Activated CD4-positive, alpha-beta T cell treated with anti-CD3 and anti-CD28 coated beads, Interleukin-2, amount 10 ng/mL, durations not matched to agents 24 days and 14 days (primary cell): ENCODE measurements at regions not wholly inside any gene's neighbourhood (a gene's known extent, or its start where the extent isn't known, plus 50 kb on each side); places are given as distances from the start of the nearest gene placed in this dataset.

Source experiments
- DNase-seq: peaks from one replicate; pipeline ENCODE4 v3.0.0; 2022
- H3K27ac Mint-ChIP-seq: one replicate; pipeline ENCODE4 v1.8.0; 2022; ENCODE audit warnings: mild to moderate bottlenecking, mixed read lengths
- H3K27me3 Mint-ChIP-seq: one replicate; pipeline ENCODE4 v1.8.0; 2022; ENCODE audit warnings: mixed read lengths
- H3K36me3 Mint-ChIP-seq: one replicate; pipeline ENCODE4 v1.8.0; 2022; ENCODE audit warnings: low read depth, mild to moderate bottlenecking, mixed read lengths
- H3K4me1 Mint-ChIP-seq: one replicate; pipeline ENCODE4 v1.8.0; 2021; ENCODE audit warnings: mixed read lengths
- H3K4me3 Mint-ChIP-seq: one replicate; pipeline ENCODE4 v1.8.0; 2022; ENCODE audit warnings: mild to moderate bottlenecking, moderate library complexity, mixed read lengths
- H3K9me3 Mint-ChIP-seq: one replicate; pipeline ENCODE4 v1.8.0; 2021; ENCODE audit warnings: mixed read lengths
- intact Hi-C: fragments of 100-400 bp; cut with micrococcal nuclease; formaldehyde crosslinking; loops from one replicate; pipeline ENCODE4 v1.15.1; 2023

GRCh38 chr18:30929718-30930117 is 112.8 kb downstream of the DSC3 start:
- intact Hi-C loops: loop anchor here (10.0 kb wide), 1 partner anchor 55 kb away; no protein-coding TSS in a partner anchor
- H3K9me3 Mint-ChIP-seq: peaks cover under 1% of the 10 kb centered on the region
- H3K27ac Mint-ChIP-seq: no peak overlapping the region
- H3K27me3 Mint-ChIP-seq: no peaks in the 10 kb centered on the region
- H3K4me1 Mint-ChIP-seq: no peaks in the 10 kb centered on the region
- no peaks in the 10 kb centered on the region for H3K36me3 Mint-ChIP-seq
- H3K4me3 Mint-ChIP-seq: no peak overlapping the region
- no peak for DNase-seq

- Mint-ChIP-seq H3K27ac (no peak overlapping the region), H3K4me1 (no peaks in the 10 kb centered on the region), H3K36me3 (no peaks in the 10 kb centered on the region), H3K27me3 (no peaks in the 10 kb centered on the region), H3K9me3 (peaks cover 6% of the 10 kb centered on the region), H3K4me3 (no peak overlapping the region)
- DNase-seq: no peak
- intact Hi-C loops: loop anchor here (10.0 kb wide), 1 partner anchor 56 kb away; no protein-coding TSS in a partner anchor
These were observed 113.5 kb downstream of the DSC3 start for GRCh38 chr18:30929065-30929464.

- no peak for DNase-seq
- H3K27ac Mint-ChIP-seq: no peak overlapping the region
- H3K27me3 Mint-ChIP-seq: no peaks in the 10 kb centered on the region
- intact Hi-C loops: loop anchor here (10.0 kb wide), 1 partner anchor 57 kb away; no protein-coding TSS in a partner anchor
- H3K4me1 Mint-ChIP-seq: no peaks in the 10 kb centered on the region
- H3K36me3 Mint-ChIP-seq: no peaks in the 10 kb centered on the region
- H3K4me3 Mint-ChIP-seq: no peak overlapping the region
- peaks cover 6% of the 10 kb centered on the region for H3K9me3 Mint-ChIP-seq
These were observed 114.9 kb downstream of the DSC3 start for GRCh38 chr18:30927517-30928075.

- no peak for DNase-seq
- intact Hi-C loops: loop anchor here (10.0 kb wide), 1 partner anchor 58 kb away; no protein-coding TSS in a partner anchor
- no peak overlapping the region for H3K27ac Mint-ChIP-seq
- peaks cover 9% of the 10 kb centered on the region for H3K9me3 Mint-ChIP-seq
- H3K4me3 Mint-ChIP-seq: no peak overlapping the region
- H3K27me3 Mint-ChIP-seq: no peaks in the 10 kb centered on the region
- H3K36me3 Mint-ChIP-seq: no peaks in the 10 kb centered on the region
- H3K4me1 Mint-ChIP-seq: no peaks in the 10 kb centered on the region
These were observed 115.5 kb downstream of the DSC3 start for GRCh38 chr18:30927042-30927441.

GRCh38 chr18:30925795-30926194 is 116.7 kb downstream of the DSC3 start:
- intact Hi-C loops: loop anchor here (10.0 kb wide), 1 partner anchor 59 kb away; no protein-coding TSS in a partner anchor
- H3K36me3 Mint-ChIP-seq: no peaks in the 10 kb centered on the region
- no peak overlapping the region for H3K4me3 Mint-ChIP-seq
- no peaks in the 10 kb centered on the region for H3K4me1 Mint-ChIP-seq
- DNase-seq: no peak
- H3K27me3 Mint-ChIP-seq: no peaks in the 10 kb centered on the region
- H3K9me3 Mint-ChIP-seq: peaks cover 10% of the 10 kb centered on the region
- no peak overlapping the region for H3K27ac Mint-ChIP-seq

- no peaks in the 10 kb centered on the region for H3K36me3 Mint-ChIP-seq
- DNase-seq: no peak
- peaks cover 10% of the 10 kb centered on the region for H3K9me3 Mint-ChIP-seq
- H3K4me3 Mint-ChIP-seq: no peak overlapping the region
- intact Hi-C loops: loop anchor here (10.0 kb wide), 1 partner anchor 64 kb away; no protein-coding TSS in a partner anchor
- H3K27ac Mint-ChIP-seq: no peak overlapping the region
- no peaks in the 10 kb centered on the region for H3K4me1 Mint-ChIP-seq
- H3K27me3 Mint-ChIP-seq: no peaks in the 10 kb centered on the region
These were observed 121.8 kb downstream of the DSC3 start for GRCh38 chr18:30920757-30921156.

GRCh38 chr18:30920351-30920750 is 122.2 kb downstream of the DSC3 start:
- Mint-ChIP-seq H3K27ac (no peak overlapping the region), H3K4me3 (no peak overlapping the region), H3K36me3 (no peaks in the 10 kb centered on the region), H3K27me3 (no peaks in the 10 kb centered on the region), H3K9me3 (peaks cover 10% of the 10 kb centered on the region), H3K4me1 (no peaks in the 10 kb centered on the region)
- DNase-seq: no peak
- intact Hi-C loops: loop anchor here (10.0 kb wide), 1 partner anchor 64 kb away; no protein-coding TSS in a partner anchor

- no peak overlapping the region for H3K27ac Mint-ChIP-seq
- H3K4me1 Mint-ChIP-seq: no peaks in the 10 kb centered on the region
- intact Hi-C loops: no loop called here
- no peak for DNase-seq
- no peaks in the 10 kb centered on the region for H3K27me3 Mint-ChIP-seq
- H3K9me3 Mint-ChIP-seq: peaks cover 4% of the 10 kb centered on the region
- H3K4me3 Mint-ChIP-seq: no peak overlapping the region
- no peaks in the 10 kb centered on the region for H3K36me3 Mint-ChIP-seq
These were observed 124.9 kb downstream of the DSC3 start for GRCh38 chr18:30917651-30918050.

GRCh38 chr18:30915336-30915988 is 127.1 kb downstream of the DSC3 start:
- DNase-seq: no peak
- intact Hi-C loops: no loop called here
- H3K4me3 Mint-ChIP-seq: no peak overlapping the region
- no peaks in the 10 kb centered on the region for H3K36me3 Mint-ChIP-seq
- H3K4me1 Mint-ChIP-seq: no peaks in the 10 kb centered on the region
- no peaks in the 10 kb centered on the region for H3K27me3 Mint-ChIP-seq
- no peak overlapping the region for H3K27ac Mint-ChIP-seq
- no peaks in the 10 kb centered on the region for H3K9me3 Mint-ChIP-seq

GRCh38 chr18:30908381-30908780 is 134.2 kb downstream of the DSC3 start:
- no peaks in the 10 kb centered on the region for H3K4me1 Mint-ChIP-seq
- H3K9me3 Mint-ChIP-seq: no peaks in the 10 kb centered on the region
- H3K27ac Mint-ChIP-seq: no peak overlapping the region
- intact Hi-C loops: no loop called here
- H3K27me3 Mint-ChIP-seq: no peaks in the 10 kb centered on the region
- H3K36me3 Mint-ChIP-seq: no peaks in the 10 kb centered on the region
- H3K4me3 Mint-ChIP-seq: no peak overlapping the region
- no peak for DNase-seq

GRCh38 chr18:30903566-30903965 is 139.0 kb downstream of the DSC3 start:
- intact Hi-C loops: no loop called here
- Mint-ChIP-seq H3K27me3 (no peaks in the 10 kb centered on the region), H3K4me1 (no peaks in the 10 kb centered on the region), H3K36me3 (no peaks in the 10 kb centered on the region), H3K9me3 (no peaks in the 10 kb centered on the region), H3K27ac (no peak overlapping the region), H3K4me3 (no peak overlapping the region)
- DNase-seq: no peak

- no peak for DNase-seq
These were observed 152.8 kb downstream of the DSC3 start for GRCh38 chr18:30889519-30890301.

GRCh38 chr18:30888344-30888743 is 154.2 kb downstream of the DSC3 start:
- H3K27ac Mint-ChIP-seq: no peak overlapping the region
- DNase-seq: no peak
- no peaks in the 10 kb centered on the region for H3K9me3 Mint-ChIP-seq
- intact Hi-C loops: no loop called here
- H3K4me1 Mint-ChIP-seq: no peaks in the 10 kb centered on the region
- H3K36me3 Mint-ChIP-seq: no peaks in the 10 kb centered on the region
- no peak overlapping the region for H3K4me3 Mint-ChIP-seq
- H3K27me3 Mint-ChIP-seq: no peaks in the 10 kb centered on the region

More at GRCh38 chr18:30889519-30890301, 152.8 kb downstream of the DSC3 start:
- H3K27ac Mint-ChIP-seq: no peak overlapping the region
- H3K4me1 Mint-ChIP-seq: no peaks in the 10 kb centered on the region
- no peaks in the 10 kb centered on the region for H3K36me3 Mint-ChIP-seq
- H3K27me3 Mint-ChIP-seq: no peaks in the 10 kb centered on the region
- intact Hi-C loops: no loop called here
- H3K4me3 Mint-ChIP-seq: no peak overlapping the region
- H3K9me3 Mint-ChIP-seq: no peaks in the 10 kb centered on the region

- DNase-seq: no peak
- Mint-ChIP-seq H3K4me3 (no peak overlapping the region), H3K27ac (no peak overlapping the region), H3K27me3 (no peaks in the 10 kb centered on the region), H3K9me3 (no peaks in the 10 kb centered on the region), H3K4me1 (no peaks in the 10 kb centered on the region), H3K36me3 (no peaks in the 10 kb centered on the region)
- intact Hi-C loops: no loop called here
These were observed 155.5 kb downstream of the DSC3 start for GRCh38 chr18:30886998-30887397.
